ENCODE measurements at regions not wholly inside any gene's neighbourhood (a gene's known extent, or its start where the extent isn't known, plus 50 kb on each side); places are given as distances from the start of the nearest gene placed in this dataset.

DNA sequence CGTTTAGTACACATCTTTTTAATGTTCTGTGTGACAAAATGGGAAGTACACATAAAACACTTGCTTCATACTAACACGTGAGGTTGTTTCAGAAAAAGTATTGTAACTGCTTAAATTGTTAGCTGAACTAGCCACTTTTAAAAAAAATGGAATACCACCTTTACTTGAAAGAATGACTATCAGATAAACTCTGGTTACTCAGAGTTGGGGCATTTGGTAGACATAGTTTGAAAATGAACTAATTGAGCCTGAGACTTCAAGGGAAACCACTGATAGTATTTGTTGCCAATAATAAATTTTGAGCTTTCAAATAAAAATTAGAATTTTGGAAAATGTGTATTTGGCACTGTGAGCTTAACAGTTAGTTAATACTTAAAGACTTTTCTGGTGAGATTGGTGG lies 103.0 kb upstream of the FBXO11 start:
- no peaks in the 10 kb centered on the region for H3K4me1 ChIP-seq (ENCODE audit: insufficient read depth, low read length)
- ChIA-PET CTCF (ENCODE audit: low intra/inter-chr PET ratio, low total read pairs) (no interaction called here), POLR2A (no interaction called here)
- intact Hi-C loops (cut with micrococcal nuclease; ENCODE audit: unreplicated experiment): no loop called here
- no peak overlapping the region for H3K27ac ChIP-seq (ENCODE audit: extremely low read length, insufficient read depth, low read length)
- H3K4me3 ChIP-seq (replicated peaks in 1 of 3; ENCODE audit: insufficient read depth in 1 of 3, low read depth in 2 of 3, low read length in 3 of 3): no peak overlapping the region
- FAIRE-seq (no peak), DNase-seq (ENCODE audit: low spot score) (no peak), ATAC-seq (no peak)
- in situ Hi-C loops (cut with HindIII; ENCODE audit: extremely low pct_ligation_motif_present, low pct_unique_long_range_greater_than_20kb): no loop called here
- no peak overlapping the region for H3K9ac ChIP-seq (ENCODE audit: insufficient read depth, low read depth, low read length)
- H3K79me2 ChIP-seq (ENCODE audit: insufficient read depth, low read length): no peaks in the 10 kb centered on the region
- no peak overlapping the region for H3K4me2 ChIP-seq (ENCODE audit: low read depth, low read length)
- H4K20me1 ChIP-seq (ENCODE audit: insufficient read depth, low read length): no peaks in the 10 kb centered on the region
- WGBS (ENCODE audit: low lambda C conversion rate): 12% methylated on average over 2 of the region's 2 CpGs
- no peaks in the 10 kb centered on the region for H3K36me3 ChIP-seq (replicated peaks in 1 of 2; ENCODE audit: control insufficient read depth in 1 of 2, insufficient read depth in 2 of 2, low read length in 2 of 2)
- no peak for TF ChIP-seq RFX5 (IDR thresholded peaks at IDR 0.05; ENCODE audit: low read depth, low read length)
- TF ChIP-seq RERE (CRISPR knock-in tag; IDR thresholded peaks at IDR 0.05; ENCODE audit: low read depth): no peak
- TF ChIP-seq TBX3 (IDR thresholded peaks at IDR 0.05; ENCODE audit: borderline replicate concordance): no peak
- BruUV-seq (replicated peaks): no TSS peak
- H3K27me3 ChIP-seq (ENCODE audit: control insufficient read depth in 1 of 2, insufficient read depth in 2 of 2, low read length in 2 of 2): no peaks in the 10 kb centered on the region
- no peaks in the 10 kb centered on the region for H3K9me3 ChIP-seq (ENCODE audit: low read length)
- no peak overlapping the region for H2AFZ ChIP-seq (ENCODE audit: low read length)

DNA sequence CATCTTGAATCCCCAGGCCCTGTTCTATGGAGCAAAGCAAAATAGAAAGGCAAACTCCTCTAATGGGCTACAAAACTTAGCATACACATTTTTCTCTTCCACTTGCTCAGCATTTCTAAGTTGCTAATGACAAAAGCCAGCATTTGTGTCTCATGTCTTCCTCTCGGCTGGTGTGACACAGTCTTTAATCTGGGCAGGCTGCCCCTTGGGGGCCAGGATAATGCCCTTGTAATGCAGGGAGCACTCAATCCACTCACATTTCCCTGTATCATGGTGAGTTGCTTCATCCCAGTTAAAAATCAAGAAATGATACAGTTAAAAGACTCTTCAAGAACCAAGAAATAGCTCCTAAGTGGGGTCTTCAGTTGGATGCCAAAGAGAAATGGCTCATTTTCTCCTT lies 109.1 kb upstream of the FBXO11 start:
- Histone ChIP-seq H2AFZ (ENCODE audit: low read length) (no peak overlapping the region), H3K9ac (ENCODE audit: insufficient read depth, low read depth, low read length) (no peak overlapping the region), H3K27me3 (ENCODE audit: control insufficient read depth in 1 of 2, insufficient read depth in 2 of 2, low read length in 2 of 2) (no peaks in the 10 kb centered on the region; a peak in 1 of 5 replicates), H3K4me3 (replicated peaks in 1 of 3; ENCODE audit: insufficient read depth in 1 of 3, low read depth in 2 of 3, low read length in 3 of 3) (no peak overlapping the region), H3K27ac (ENCODE audit: extremely low read length, insufficient read depth, low read length) (no peak overlapping the region), H3K4me1 (ENCODE audit: insufficient read depth, low read length) (no peaks in the 10 kb centered on the region), H4K20me1 (ENCODE audit: insufficient read depth, low read length) (no peaks in the 10 kb centered on the region), H3K79me2 (ENCODE audit: insufficient read depth, low read length) (no peaks in the 10 kb centered on the region), H3K36me3 (replicated peaks in 1 of 2; ENCODE audit: control insufficient read depth in 1 of 2, insufficient read depth in 2 of 2, low read length in 2 of 2) (no peaks in the 10 kb centered on the region), H3K9me3 (ENCODE audit: low read length) (no peaks in the 10 kb centered on the region), H3K4me2 (ENCODE audit: low read depth, low read length) (no peak overlapping the region)
- ChIA-PET CTCF (ENCODE audit: low intra/inter-chr PET ratio, low total read pairs) (no interaction called here), POLR2A (no interaction called here)
- DNase-seq (ENCODE audit: low spot score) (no peak), FAIRE-seq (no peak), ATAC-seq (no peak)
- 22% methylated on average over 1 of the region's 1 CpG for WGBS (ENCODE audit: low lambda C conversion rate)
- in situ Hi-C loops (cut with HindIII; ENCODE audit: extremely low pct_ligation_motif_present, low pct_unique_long_range_greater_than_20kb) (no loop called here), intact Hi-C loops (cut with micrococcal nuclease; ENCODE audit: unreplicated experiment) (loop anchor here (5.0 kb wide), 1 partner anchor 158 kb away; no protein-coding TSS in a partner anchor)
- BruUV-seq (replicated peaks): no TSS peak
- no peak for TF ChIP-seq ZNF614 (CRISPR knock-in tag; IDR thresholded peaks at IDR 0.05; ENCODE audit: borderline replicate concordance)
- TF ChIP-seq, protein P1, sequence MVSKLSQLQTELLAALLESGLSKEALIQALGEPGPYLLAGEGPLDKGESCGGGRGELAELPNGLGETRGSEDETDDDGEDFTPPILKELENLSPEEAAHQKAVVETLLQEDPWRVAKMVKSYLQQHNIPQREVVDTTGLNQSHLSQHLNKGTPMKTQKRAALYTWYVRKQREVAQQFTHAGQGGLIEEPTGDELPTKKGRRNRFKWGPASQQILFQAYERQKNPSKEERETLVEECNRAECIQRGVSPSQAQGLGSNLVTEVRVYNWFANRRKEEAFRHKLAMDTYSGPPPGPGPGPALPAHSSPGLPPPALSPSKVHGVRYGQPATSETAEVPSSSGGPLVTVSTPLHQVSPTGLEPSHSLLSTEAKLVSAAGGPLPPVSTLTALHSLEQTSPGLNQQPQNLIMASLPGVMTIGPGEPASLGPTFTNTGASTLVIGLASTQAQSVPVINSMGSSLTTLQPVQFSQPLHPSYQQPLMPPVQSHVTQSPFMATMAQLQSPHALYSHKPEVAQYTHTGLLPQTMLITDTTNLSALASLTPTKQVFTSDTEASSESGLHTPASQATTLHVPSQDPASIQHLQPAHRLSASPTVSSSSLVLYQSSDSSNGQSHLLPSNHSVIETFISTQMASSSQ (IDR thresholded peaks at IDR 0.05; ENCODE audit: low read depth): no peak
- TF ChIP-seq, protein P1 (CRISPR knock-in tag; IDR thresholded peaks at IDR 0.05; ENCODE audit: borderline replicate concordance): no peak
- no peak for TF ChIP-seq ZNF224 (CRISPR knock-in tag; IDR thresholded peaks at IDR 0.05)
- TF ChIP-seq, protein P2, sequence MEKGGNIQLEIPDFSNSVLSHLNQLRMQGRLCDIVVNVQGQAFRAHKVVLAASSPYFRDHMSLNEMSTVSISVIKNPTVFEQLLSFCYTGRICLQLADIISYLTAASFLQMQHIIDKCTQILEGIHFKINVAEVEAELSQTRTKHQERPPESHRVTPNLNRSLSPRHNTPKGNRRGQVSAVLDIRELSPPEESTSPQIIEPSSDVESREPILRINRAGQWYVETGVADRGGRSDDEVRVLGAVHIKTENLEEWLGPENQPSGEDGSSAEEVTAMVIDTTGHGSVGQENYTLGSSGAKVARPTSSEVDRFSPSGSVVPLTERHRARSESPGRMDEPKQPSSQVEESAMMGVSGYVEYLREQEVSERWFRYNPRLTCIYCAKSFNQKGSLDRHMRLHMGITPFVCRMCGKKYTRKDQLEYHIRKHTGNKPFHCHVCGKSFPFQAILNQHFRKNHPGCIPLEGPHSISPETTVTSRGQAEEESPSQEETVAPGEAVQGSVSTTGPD (CRISPR knock-in tag; IDR thresholded peaks at IDR 0.05): no peak
